GM04503 (cell line): ENCODE measurements at regions not wholly inside any gene's neighbourhood (a gene's known extent, or its start where the extent isn't known, plus 50 kb on each side); places are given as distances from the start of the nearest gene placed in this dataset.
A peak's percentile ranks its signal among the peaks of the same experiment; 100 is the strongest.
"Not testable (repeated sequence)": the region's sequence is repeated elsewhere in the genome, so short reads cannot be mapped to it uniquely, and the experiment has no call there.

Experiments
- DNase-seq: peaks from one replicate; pipeline ENCODE4 v3.0.0-alpha.2; 2012; ENCODE audit warnings: low read depth

- no peak for DNase-seq
These were observed 490.7 kb upstream of the ZEB2 start for GRCh38 chr2:145010635-145011034.

- DNase-seq, result no peak
These were observed 488.0 kb upstream of the ZEB2 start for GRCh38 chr2:145007960-145008263.

- peak; percentile 98 for DNase-seq
These were observed 487.4 kb upstream of the ZEB2 start for GRCh38 chr2:145007093-145007959.

GRCh38 chr2:145002624-145003023 lies 482.7 kb upstream of the ZEB2 start:
- DNase-seq, result no peak

- no peak for DNase-seq
These were observed 480.5 kb upstream of the ZEB2 start for GRCh38 chr2:145000376-145000775.

GRCh38 chr2:144999936-145000335 lies 480.0 kb upstream of the ZEB2 start:
- no peak for DNase-seq

DNA sequence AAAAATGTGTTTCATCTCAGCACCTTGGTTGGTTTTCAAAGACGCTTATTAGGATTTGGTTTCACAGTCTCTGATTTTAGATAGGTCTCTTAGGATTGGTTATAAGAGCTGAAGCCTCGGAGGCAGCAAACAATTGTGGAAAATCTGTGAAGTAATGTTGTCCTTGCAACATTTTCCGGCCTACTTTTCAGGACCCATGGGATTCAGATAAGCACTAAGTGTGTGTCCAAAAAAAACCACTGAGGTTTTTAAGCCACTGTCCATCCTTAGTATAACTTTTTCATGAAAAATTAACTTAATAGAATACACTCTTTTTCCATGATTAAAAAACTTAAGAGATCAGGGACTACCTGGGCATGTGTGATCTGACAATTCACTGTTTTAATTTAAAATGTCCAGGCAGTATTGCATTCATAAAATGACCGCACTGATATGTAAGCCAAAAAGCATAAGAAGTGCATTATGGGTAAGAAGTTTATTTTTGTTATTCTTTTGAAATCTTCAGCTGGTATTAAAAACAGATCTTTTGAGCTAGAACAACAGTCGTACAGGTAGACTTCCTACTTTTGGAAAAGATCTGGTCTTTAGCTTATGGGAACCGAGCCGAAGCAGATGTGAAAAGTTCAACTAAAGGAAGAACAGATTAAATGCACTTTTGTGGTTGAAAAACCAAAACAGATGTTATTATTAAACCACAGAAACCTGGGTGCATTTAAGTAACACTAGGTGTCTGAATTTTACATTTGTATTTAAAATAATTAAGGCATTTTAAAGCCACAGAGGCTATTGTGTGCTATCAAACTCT lies 479.4 kb upstream of the ZEB2 start:
- no peak for DNase-seq

- no peak for DNase-seq
These were observed 478.5 kb upstream of the ZEB2 start for GRCh38 chr2:144998435-144998834.

- DNase-seq, result peak; percentile 51
These were observed 476.4 kb upstream of the ZEB2 start for GRCh38 chr2:144996225-144996795.

DNA sequence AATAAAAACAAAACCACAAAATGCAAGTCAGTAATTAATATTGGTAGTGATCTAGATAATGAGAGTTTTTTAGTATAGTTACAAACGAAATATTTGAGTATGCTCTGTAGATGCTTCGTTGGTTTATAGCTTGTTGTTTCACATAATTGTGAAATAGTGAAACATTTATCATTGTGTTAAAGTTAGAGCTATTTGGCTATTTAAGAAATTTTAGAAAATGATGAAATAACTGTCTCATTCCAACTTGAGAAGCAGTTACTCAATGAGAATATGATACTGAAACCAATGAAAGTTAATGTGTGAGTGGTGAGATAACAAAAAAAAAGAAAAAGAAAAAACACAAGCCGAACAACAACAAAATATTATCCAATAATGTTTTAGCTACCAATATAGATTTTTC lies 475.6 kb upstream of the ZEB2 start:
- peak; percentile 75 for DNase-seq

GRCh38 chr2:144990661-144991060 lies 470.7 kb upstream of the ZEB2 start:
- no peak for DNase-seq

DNA sequence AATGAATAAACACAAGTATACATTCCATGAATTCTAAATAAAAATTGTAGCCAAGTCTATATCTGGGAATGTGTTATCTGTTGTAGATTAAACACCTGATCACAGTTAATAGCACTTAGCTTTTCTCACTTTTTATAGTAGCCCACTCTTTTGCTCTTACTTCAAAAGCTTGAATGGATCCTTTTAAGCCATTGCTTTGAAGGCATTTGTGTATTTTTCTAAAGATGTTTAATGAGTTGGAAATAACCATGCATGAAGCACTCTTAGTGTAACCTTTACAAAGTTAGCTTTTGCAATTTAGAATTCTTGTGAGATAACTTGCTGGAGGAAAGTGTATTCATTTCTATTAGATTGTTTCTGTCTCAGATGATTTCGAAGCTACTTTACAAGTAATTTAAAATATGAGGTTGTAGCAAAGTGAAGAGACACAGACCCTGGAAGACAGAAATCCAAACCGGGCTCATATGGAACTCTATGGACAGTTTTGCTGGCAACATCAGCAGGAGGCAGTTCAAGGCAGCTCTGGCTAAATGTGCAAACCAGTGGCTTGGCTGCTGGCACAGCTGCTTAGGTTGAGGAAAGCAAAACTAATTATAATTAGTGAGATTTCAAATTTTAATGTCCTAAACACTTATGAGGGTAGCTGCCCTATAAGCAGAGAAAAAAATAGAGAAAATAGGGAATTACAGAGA lies 469.8 kb upstream of the ZEB2 start:
- DNase-seq, result no peak

DNA sequence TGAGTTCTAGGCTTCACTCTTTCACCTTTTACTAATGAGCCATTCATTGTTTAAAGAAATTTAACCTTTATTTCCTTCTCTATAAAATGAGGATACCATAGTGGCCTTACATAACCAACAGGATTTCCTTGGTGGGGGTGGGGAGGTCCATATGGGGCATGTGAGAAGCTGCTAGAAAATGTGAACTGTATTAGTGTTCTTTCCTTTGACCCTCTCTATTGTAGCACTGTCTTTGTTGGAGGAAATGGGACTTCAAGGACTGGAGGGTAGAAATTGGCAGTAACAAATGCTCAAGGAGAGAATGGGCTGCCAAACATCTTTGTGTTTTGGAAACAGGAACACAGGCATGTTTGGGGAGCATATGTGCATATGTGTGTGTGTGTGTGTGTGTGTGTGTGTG lies 468.7 kb upstream of the ZEB2 start:
- DNase-seq, result no peak

DNA sequence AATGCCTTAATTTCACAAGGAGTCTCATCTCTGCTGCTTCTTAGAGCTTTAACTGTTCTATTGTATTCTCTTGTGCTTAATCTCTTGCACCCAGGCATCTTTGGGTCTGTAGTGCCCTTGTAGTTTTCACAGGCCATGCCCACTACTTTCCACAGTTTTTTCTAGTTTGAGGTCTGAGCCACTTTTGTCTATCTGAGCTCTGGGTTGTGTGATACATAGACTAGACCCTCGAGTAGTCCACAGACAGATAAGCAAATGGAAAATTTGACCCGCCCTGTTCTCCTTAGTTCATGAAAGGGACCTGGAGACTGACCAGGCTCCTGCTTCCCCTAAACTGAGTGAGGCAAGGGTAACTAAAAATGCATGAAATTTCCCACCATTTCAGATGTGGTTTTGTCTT lies 466.8 kb upstream of the ZEB2 start:
- no peak for DNase-seq

- DNase-seq, result no peak
These were observed 464.1 kb upstream of the ZEB2 start for GRCh38 chr2:144984038-144984437.

DNA sequence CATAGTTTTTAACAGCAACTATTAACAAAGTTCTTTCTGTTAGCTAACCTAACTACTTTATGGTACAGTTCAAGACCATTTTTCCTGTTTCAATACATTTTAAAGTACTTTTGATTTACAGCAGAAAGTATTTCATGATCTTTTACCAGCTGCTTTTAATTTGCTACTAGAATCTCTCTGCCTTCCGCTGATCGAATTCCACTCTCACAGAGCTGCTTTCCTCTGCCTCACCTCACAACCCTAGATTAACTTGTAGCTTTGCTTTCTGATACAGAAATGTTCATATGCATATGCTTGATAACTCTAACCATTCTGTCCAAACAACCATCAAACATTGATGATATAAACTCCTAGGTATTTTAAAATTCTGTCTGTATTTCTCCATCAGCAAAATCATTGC lies 463.2 kb upstream of the ZEB2 start:
- no peak for DNase-seq

DNA sequence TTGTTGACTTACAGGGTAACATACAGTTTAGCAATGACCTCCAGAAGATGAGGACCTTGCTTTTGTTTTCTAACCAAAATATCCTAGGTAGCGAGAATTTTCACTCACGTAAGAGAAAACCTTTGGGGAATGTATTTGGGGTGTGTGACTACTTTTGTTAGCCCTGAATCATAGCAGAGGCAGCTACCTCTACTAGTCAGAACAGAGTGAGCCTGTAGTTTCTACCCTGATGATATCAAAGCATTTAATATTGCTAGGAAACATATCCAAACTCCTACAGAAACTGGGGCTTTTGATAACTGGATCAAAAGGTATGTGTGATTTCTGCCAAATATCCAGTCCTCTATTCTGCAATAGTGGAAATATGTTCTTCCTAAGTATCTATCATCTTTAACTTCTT lies 462.6 kb upstream of the ZEB2 start:
- DNase-seq, result no peak

DNA sequence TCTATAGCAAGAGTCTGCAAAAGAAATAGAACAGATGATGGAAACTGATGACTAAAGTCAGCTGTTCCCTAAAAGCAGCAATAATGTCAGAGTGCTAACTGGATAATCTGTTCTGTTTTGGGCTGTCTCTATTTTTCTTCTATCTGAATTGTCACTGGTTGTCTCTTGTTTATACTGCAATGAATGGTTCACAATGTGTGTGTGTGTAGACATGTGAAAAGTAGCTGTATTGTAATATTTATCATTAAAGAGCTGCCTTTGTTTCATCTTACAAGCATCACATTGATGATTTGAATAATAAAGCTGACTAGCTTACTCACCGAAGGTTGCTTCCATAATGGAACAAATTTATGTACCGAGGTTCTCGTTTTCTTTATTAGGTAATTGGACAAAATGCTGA lies 456.0 kb upstream of the ZEB2 start:
- no peak for DNase-seq

DNA sequence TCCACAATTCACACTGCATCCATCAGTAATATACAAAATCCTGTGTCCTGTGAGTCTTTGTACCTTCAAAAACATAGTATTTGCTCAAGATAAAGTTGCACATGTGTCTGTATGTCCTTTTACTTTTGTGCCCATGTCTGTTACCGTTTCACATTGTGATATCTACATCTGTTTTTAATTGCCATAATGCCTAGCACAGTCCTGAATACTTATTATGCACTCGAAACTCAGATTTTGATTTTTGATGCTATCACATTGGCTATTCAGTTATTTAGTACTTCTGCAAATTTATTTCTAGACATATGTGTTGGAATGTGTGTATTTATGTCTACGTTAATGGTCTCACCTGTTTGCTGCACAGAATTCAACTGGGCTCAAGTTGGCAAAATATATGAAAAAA lies 452.8 kb upstream of the ZEB2 start:
- DNase-seq, result no peak

GRCh38 chr2:144971786-144972335 lies 451.9 kb upstream of the ZEB2 start:
- no peak for DNase-seq

- not testable (repeated sequence) for DNase-seq
These were observed 450.5 kb upstream of the ZEB2 start for GRCh38 chr2:144970410-144970809.

GRCh38 chr2:144969564-144969963 lies 449.6 kb upstream of the ZEB2 start:
- DNase-seq, result not testable (repeated sequence)
